ENCODE measurements at regions not wholly inside any gene's neighbourhood (a gene's known extent, or its start where the extent isn't known, plus 50 kb on each side); places are given as distances from the start of the nearest gene placed in this dataset.

GRCh38 chr2:100752628-100753333, 67.2 kb upstream of the NPAS2 start:
- POLR2A ChIA-PET, result no interaction called here
- DNase-seq (ENCODE audit: extremely low spot score), result no peak
- CTCF ChIA-PET, result no interaction called here
- TF ChIP-seq FOXK2 (IDR thresholded peaks at IDR 0.05), result no peak

GRCh38 chr2:100753444-100753843, 66.5 kb upstream of the NPAS2 start:
- POLR2A ChIA-PET, result no interaction called here

DNA sequence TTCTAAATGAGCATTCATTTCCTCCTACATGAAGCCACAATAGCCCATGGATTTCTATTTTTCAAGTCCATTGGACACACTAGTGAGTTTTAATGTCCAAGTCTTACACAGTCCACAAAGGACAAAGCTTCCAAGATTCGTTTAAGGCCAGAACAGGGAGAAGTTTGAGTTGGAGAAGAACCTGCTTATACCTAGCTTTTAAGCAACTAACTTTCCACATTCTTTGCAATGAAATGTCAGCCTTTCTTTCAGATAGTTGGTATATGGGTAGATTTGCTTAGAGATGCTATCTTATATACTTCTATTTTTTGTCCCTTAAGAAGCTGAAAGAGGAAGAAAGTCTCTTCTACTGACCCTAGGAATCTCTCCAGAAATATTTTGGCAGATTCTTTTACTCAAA, 66.1 kb upstream of the NPAS2 start:
- ChIA-PET POLR2A (no interaction called here), CTCF (no interaction called here)
- no peak for TF ChIP-seq BHLHE40 (IDR thresholded peaks at IDR 0.05; ENCODE audit: borderline replicate concordance)
- TF ChIP-seq L3MBTL2 (conservative IDR thresholded peaks at IDR 0.05), result no peak
- TF ChIP-seq FOXK2 (IDR thresholded peaks at IDR 0.05), result no peak
- TF ChIP-seq TARDBP (IDR thresholded peaks at IDR 0.05), result no peak
- TF ChIP-seq FOXA1 (IDR thresholded peaks at IDR 0.05), result no peak
- TF ChIP-seq, protein P1, sequence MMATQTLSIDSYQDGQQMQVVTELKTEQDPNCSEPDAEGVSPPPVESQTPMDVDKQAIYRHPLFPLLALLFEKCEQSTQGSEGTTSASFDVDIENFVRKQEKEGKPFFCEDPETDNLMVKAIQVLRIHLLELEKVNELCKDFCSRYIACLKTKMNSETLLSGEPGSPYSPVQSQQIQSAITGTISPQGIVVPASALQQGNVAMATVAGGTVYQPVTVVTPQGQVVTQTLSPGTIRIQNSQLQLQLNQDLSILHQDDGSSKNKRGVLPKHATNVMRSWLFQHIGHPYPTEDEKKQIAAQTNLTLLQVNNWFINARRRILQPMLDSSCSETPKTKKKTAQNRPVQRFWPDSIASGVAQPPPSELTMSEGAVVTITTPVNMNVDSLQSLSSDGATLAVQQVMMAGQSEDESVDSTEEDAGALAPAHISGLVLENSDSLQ (IDR thresholded peaks at IDR 0.05), result no peak
- TF ChIP-seq NFRKB (IDR thresholded peaks at IDR 0.05), result no peak
- no peak for TF ChIP-seq ZNF384 (IDR thresholded peaks at IDR 0.05)
- TF ChIP-seq CTBP1 (IDR thresholded peaks at IDR 0.05; ENCODE audit: borderline replicate concordance), result no peak
- TF ChIP-seq SUZ12 (IDR thresholded peaks at IDR 0.05), result no peak
- no peak for TF ChIP-seq ARNT (IDR thresholded peaks at IDR 0.05)
- TF ChIP-seq HDGF (IDR thresholded peaks at IDR 0.05; ENCODE audit: borderline replicate concordance), result no peak
- TF ChIP-seq LEF1 (IDR thresholded peaks at IDR 0.05; ENCODE audit: borderline replicate concordance), result no peak
- no peak for TF ChIP-seq SP1 (IDR thresholded peaks at IDR 0.05)
- DNase-seq (ENCODE audit: extremely low spot score), result no peak

More at GRCh38 chr2:100753444-100753843, 66.5 kb upstream of the NPAS2 start:
- CTCF ChIA-PET, result no interaction called here
- no peak for DNase-seq (ENCODE audit: extremely low spot score)
- TF ChIP-seq FOXA1 (IDR thresholded peaks at IDR 0.05), result no peak
- no peak for TF ChIP-seq BHLHE40 (IDR thresholded peaks at IDR 0.05; ENCODE audit: borderline replicate concordance)
- TF ChIP-seq ARNT (IDR thresholded peaks at IDR 0.05), result no peak
- TF ChIP-seq, protein P1 (IDR thresholded peaks at IDR 0.05), result no peak
- no peak for TF ChIP-seq ELF4 (IDR thresholded peaks at IDR 0.05)
- no peak for TF ChIP-seq NFRKB (IDR thresholded peaks at IDR 0.05)
- no peak for TF ChIP-seq LEF1 (IDR thresholded peaks at IDR 0.05; ENCODE audit: borderline replicate concordance)
- no peak for TF ChIP-seq TARDBP (IDR thresholded peaks at IDR 0.05)
- TF ChIP-seq FOXK2 (IDR thresholded peaks at IDR 0.05), result no peak
- no peak for TF ChIP-seq FOXM1 (IDR thresholded peaks at IDR 0.05; ENCODE audit: borderline replicate concordance)
- no peak for TF ChIP-seq ZNF384 (IDR thresholded peaks at IDR 0.05)
- no peak for TF ChIP-seq HDGF (IDR thresholded peaks at IDR 0.05; ENCODE audit: borderline replicate concordance)
- no peak for TF ChIP-seq SUZ12 (IDR thresholded peaks at IDR 0.05)
- no peak for TF ChIP-seq L3MBTL2 (conservative IDR thresholded peaks at IDR 0.05)
- no peak for TF ChIP-seq SP1 (IDR thresholded peaks at IDR 0.05)

- ChIA-PET CTCF (no interaction called here), POLR2A (no interaction called here)
- no peak for DNase-seq (ENCODE audit: extremely low spot score)
- TF ChIP-seq SP1 (IDR thresholded peaks at IDR 0.05) (no peak), LEF1 (IDR thresholded peaks at IDR 0.05; ENCODE audit: borderline replicate concordance) (no peak), CTBP1 (IDR thresholded peaks at IDR 0.05; ENCODE audit: borderline replicate concordance) (no peak), ARNT (IDR thresholded peaks at IDR 0.05) (no peak), FOXK2 (IDR thresholded peaks at IDR 0.05) (no peak), ZNF384 (IDR thresholded peaks at IDR 0.05) (no peak), HDGF (IDR thresholded peaks at IDR 0.05; ENCODE audit: borderline replicate concordance) (no peak), NFRKB (IDR thresholded peaks at IDR 0.05) (no peak), ELF4 (IDR thresholded peaks at IDR 0.05) (no peak)
Observed at GRCh38 chr2:100754951-100755350, 65.0 kb upstream of the NPAS2 start.

- POLR2A ChIA-PET, result no interaction called here
- CTCF ChIA-PET, result no interaction called here
- no peak for TF ChIP-seq LEF1 (IDR thresholded peaks at IDR 0.05; ENCODE audit: borderline replicate concordance)
- no peak for TF ChIP-seq SUZ12 (IDR thresholded peaks at IDR 0.05)
- TF ChIP-seq ARNT (IDR thresholded peaks at IDR 0.05), result no peak
- no peak for DNase-seq (ENCODE audit: extremely low spot score)
Observed at GRCh38 chr2:100755441-100755840, 64.5 kb upstream of the NPAS2 start.

DNA sequence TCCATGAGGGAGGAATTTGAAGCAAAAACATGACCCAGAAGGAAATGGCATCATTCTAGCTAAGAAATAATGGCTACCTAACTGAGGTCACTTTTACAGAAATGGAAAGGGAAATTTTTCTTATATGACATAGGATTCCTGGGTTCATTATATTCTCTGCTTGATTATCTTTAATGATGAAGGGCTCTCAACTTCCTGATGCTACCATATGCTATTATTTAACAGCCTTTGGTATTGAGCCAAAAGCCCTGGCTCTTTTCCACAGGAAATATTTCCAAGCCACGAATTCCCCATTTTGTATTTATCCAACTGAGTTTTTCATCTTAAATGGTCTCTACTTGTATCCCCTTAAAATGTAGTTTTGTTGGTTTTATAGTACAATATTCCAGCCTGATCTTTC, 63.2 kb upstream of the NPAS2 start:
- no peak for DNase-seq (ENCODE audit: extremely low spot score)
- ChIA-PET CTCF (interaction anchor here (0.7 kb wide), 1 partner anchor 18 kb away, joined by 3 read pairs; no protein-coding TSS in a partner anchor), POLR2A (no interaction called here)
- TF ChIP-seq SUZ12 (IDR thresholded peaks at IDR 0.05), result no peak
- TF ChIP-seq L3MBTL2 (conservative IDR thresholded peaks at IDR 0.05), result no peak
- TF ChIP-seq FOXK2 (IDR thresholded peaks at IDR 0.05), result no peak

- CTCF ChIA-PET, result interaction anchor here (0.6 kb wide), 1 partner anchor 50 kb away, joined by 4 read pairs; no protein-coding TSS in a partner anchor
- POLR2A ChIA-PET, result no interaction called here
- no peak for TF ChIP-seq ELF4 (IDR thresholded peaks at IDR 0.05)
Observed at GRCh38 chr2:100757621-100758394, 62.1 kb upstream of the NPAS2 start.

More at GRCh38 chr2:100757621-100758394, 62.1 kb upstream of the NPAS2 start:
- DNase-seq (ENCODE audit: extremely low spot score), result no peak
